ENCODE measurements at regions not wholly inside any gene's neighbourhood (a gene's known extent, or its start where the extent isn't known, plus 50 kb on each side); places are given as distances from the start of the nearest gene placed in this dataset.
"Not testable (repeated sequence)": the region's sequence is repeated elsewhere in the genome, so short reads cannot be mapped to it uniquely, and the experiment has no call there.

GRCh38 chr5:136545031-136545430, 179.7 kb upstream of the TRPC7 start:
- not testable (repeated sequence) for H3K79me2 ChIP-seq (ENCODE audit: control insufficient read depth, insufficient read depth, low read length); H3K4me3 ChIP-seq (replicated peaks in 1 of 4; ENCODE audit: control extremely low read depth in 1 of 4, insufficient read depth in 1 of 4, low read depth in 3 of 4, low read length in 4 of 4); H3K9me3 ChIP-seq (ENCODE audit: control insufficient read depth, insufficient read depth, low read depth, low read length); H3K4me1 ChIP-seq (ENCODE audit: control insufficient read depth, extremely low read depth, insufficient read depth, low read length); H3K27me3 ChIP-seq (ENCODE audit: control insufficient read depth, insufficient read depth, low read length); H3K9ac ChIP-seq (ENCODE audit: insufficient read depth, low read length); DNase-seq (ENCODE audit: low read depth in 2 of 2); H3K4me2 ChIP-seq (ENCODE audit: extremely low read depth, insufficient read depth, low read length); H3K27ac ChIP-seq (ENCODE audit: insufficient read depth, low read length); H2AFZ ChIP-seq (ENCODE audit: low read length); H4K20me1 ChIP-seq (ENCODE audit: control insufficient read depth, extremely low read depth, insufficient read depth, low read length); H3K36me3 ChIP-seq (ENCODE audit: control insufficient read depth, insufficient read depth, low read length)

- no peak overlapping the region for H2AFZ ChIP-seq (ENCODE audit: low read length)
Measured at GRCh38 chr5:136538534-136538933, 173.2 kb upstream of the TRPC7 start.

DNA sequence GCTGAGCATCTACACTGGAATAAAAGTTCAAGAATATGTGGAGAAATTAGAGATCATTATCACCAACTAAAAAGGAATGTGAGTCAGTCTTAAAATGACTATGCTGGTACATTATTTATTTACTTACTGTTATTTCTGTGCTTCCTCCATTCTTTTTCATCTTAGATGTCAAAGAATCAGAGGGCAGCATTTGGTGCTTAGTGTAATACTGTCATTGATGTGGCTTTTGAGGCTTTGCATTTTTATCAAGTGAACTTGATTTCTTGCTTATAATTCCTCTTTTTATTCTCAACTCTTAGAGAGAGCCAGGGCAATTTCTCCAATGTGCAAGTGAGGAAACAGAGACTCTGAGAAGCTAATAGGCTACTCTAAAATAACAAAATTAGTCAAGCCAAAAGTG, 163.7 kb upstream of the TRPC7 start:
- no peak overlapping the region for H3K9ac ChIP-seq (ENCODE audit: insufficient read depth, low read length)
- no peaks in the 10 kb centered on the region for H4K20me1 ChIP-seq (ENCODE audit: control insufficient read depth, extremely low read depth, insufficient read depth, low read length)
- no peak overlapping the region for H3K27ac ChIP-seq (ENCODE audit: insufficient read depth, low read length)
- no peak for TF ChIP-seq EZH2 (IDR thresholded peaks at IDR 0.05; ENCODE audit: low read length, missing control alignments)
- no peak for TF ChIP-seq CTCF (conservative IDR thresholded peaks at IDR 0.05 in 1 of 2, IDR thresholded peaks at IDR 0.05 in 1 of 2; ENCODE audit: low read depth in 1 of 2, low read length in 2 of 2)
- no peaks in the 10 kb centered on the region for H3K79me2 ChIP-seq (ENCODE audit: control insufficient read depth, insufficient read depth, low read length)
- H3K4me2 ChIP-seq (ENCODE audit: extremely low read depth, insufficient read depth, low read length) = no peak overlapping the region
- no peaks in the 10 kb centered on the region for H3K9me3 ChIP-seq (ENCODE audit: control insufficient read depth, insufficient read depth, low read depth, low read length)
- no peaks in the 10 kb centered on the region for H3K4me1 ChIP-seq (ENCODE audit: control insufficient read depth, extremely low read depth, insufficient read depth, low read length)
- no peak for DNase-seq (ENCODE audit: low read depth in 2 of 2)
- H2AFZ ChIP-seq (ENCODE audit: low read length) = no peak overlapping the region
- H3K4me3 ChIP-seq (replicated peaks in 1 of 4; ENCODE audit: control extremely low read depth in 1 of 4, insufficient read depth in 1 of 4, low read depth in 3 of 4, low read length in 4 of 4) = no peak overlapping the region
- no peaks in the 10 kb centered on the region for H3K27me3 ChIP-seq (ENCODE audit: control insufficient read depth, insufficient read depth, low read length)
- no peaks in the 10 kb centered on the region for H3K36me3 ChIP-seq (ENCODE audit: control insufficient read depth, insufficient read depth, low read length)

More at GRCh38 chr5:136538534-136538933, 173.2 kb upstream of the TRPC7 start:
- Histone ChIP-seq H3K79me2 (ENCODE audit: control insufficient read depth, insufficient read depth, low read length) (no peaks in the 10 kb centered on the region), H4K20me1 (ENCODE audit: control insufficient read depth, extremely low read depth, insufficient read depth, low read length) (no peaks in the 10 kb centered on the region), H3K27ac (ENCODE audit: insufficient read depth, low read length) (no peak overlapping the region), H3K36me3 (ENCODE audit: control insufficient read depth, insufficient read depth, low read length) (no peaks in the 10 kb centered on the region), H3K9ac (ENCODE audit: insufficient read depth, low read length) (no peak overlapping the region), H3K9me3 (ENCODE audit: control insufficient read depth, insufficient read depth, low read depth, low read length) (no peaks in the 10 kb centered on the region), H3K4me3 (replicated peaks in 1 of 4; ENCODE audit: control extremely low read depth in 1 of 4, insufficient read depth in 1 of 4, low read depth in 3 of 4, low read length in 4 of 4) (no peak overlapping the region), H3K4me2 (ENCODE audit: extremely low read depth, insufficient read depth, low read length) (no peak overlapping the region), H3K27me3 (ENCODE audit: control insufficient read depth, insufficient read depth, low read length) (no peaks in the 10 kb centered on the region), H3K4me1 (ENCODE audit: control insufficient read depth, extremely low read depth, insufficient read depth, low read length) (no peaks in the 10 kb centered on the region)
- no peak for TF ChIP-seq EZH2 (IDR thresholded peaks at IDR 0.05; ENCODE audit: low read length, missing control alignments)
- DNase-seq (ENCODE audit: low read depth in 2 of 2) = no peak

DNA sequence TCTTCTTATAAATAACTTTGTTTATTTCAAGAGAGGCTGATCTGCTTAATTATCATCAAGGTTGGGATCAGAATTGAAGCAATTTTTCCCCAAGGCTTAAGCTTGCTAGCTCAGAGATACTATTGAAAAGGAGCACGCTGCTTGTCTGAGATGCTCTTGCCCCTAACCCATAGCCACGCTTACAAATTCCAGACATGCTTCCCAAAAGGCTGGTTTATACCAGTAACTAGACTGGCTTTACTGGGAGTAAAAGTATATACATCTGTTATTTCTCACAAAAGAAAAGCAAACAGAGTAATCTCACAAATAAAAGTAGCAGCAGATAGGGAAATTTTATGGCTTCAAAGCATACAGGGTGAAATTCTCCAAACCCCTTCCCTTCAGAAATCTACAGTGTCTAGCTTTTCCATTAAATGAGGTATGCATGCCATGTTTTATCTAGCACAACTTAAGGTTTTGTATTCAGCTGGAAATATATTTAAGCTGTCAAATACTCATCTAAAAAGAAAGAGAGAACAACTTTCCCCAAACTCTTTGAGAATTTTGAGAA, 163.2 kb upstream of the TRPC7 start:
- Histone ChIP-seq H3K27me3 (ENCODE audit: control insufficient read depth, insufficient read depth, low read length) (no peaks in the 10 kb centered on the region), H3K4me3 (replicated peaks in 1 of 4; ENCODE audit: control extremely low read depth in 1 of 4, insufficient read depth in 1 of 4, low read depth in 3 of 4, low read length in 4 of 4) (no peak overlapping the region), H3K4me2 (ENCODE audit: extremely low read depth, insufficient read depth, low read length) (no peak overlapping the region), H3K27ac (ENCODE audit: insufficient read depth, low read length) (no peak overlapping the region), H3K9me3 (ENCODE audit: control insufficient read depth, insufficient read depth, low read depth, low read length) (no peaks in the 10 kb centered on the region), H3K9ac (ENCODE audit: insufficient read depth, low read length) (no peak overlapping the region), H3K4me1 (ENCODE audit: control insufficient read depth, extremely low read depth, insufficient read depth, low read length) (no peaks in the 10 kb centered on the region), H2AFZ (ENCODE audit: low read length) (no peak overlapping the region), H3K79me2 (ENCODE audit: control insufficient read depth, insufficient read depth, low read length) (no peaks in the 10 kb centered on the region), H4K20me1 (ENCODE audit: control insufficient read depth, extremely low read depth, insufficient read depth, low read length) (no peaks in the 10 kb centered on the region), H3K36me3 (ENCODE audit: control insufficient read depth, insufficient read depth, low read length) (no peaks in the 10 kb centered on the region)
- DNase-seq (ENCODE audit: low read depth in 2 of 2) = no peak
- TF ChIP-seq CTCF (conservative IDR thresholded peaks at IDR 0.05 in 1 of 2, IDR thresholded peaks at IDR 0.05 in 1 of 2; ENCODE audit: low read depth in 1 of 2, low read length in 2 of 2) (no peak), EZH2 (IDR thresholded peaks at IDR 0.05; ENCODE audit: low read length, missing control alignments) (no peak)
